ENCODE measurements at regions not wholly inside any gene's neighbourhood (a gene's known extent, or its start where the extent isn't known, plus 50 kb on each side); places are given as distances from the start of the nearest gene placed in this dataset.

- TF ChIP-seq IRF2 (CRISPR knock-in tag; IDR thresholded peaks at IDR 0.05; ENCODE audit: borderline replicate concordance, low read depth) (no peak), CREM (CRISPR knock-in tag; IDR thresholded peaks at IDR 0.05) (no peak), ZNF532 (CRISPR knock-in tag; IDR thresholded peaks at IDR 0.05; ENCODE audit: borderline replicate concordance) (no peak), ZNF263 (CRISPR knock-in tag; IDR thresholded peaks at IDR 0.05; ENCODE audit: low read depth) (no peak)
Measured at GRCh38 chr16:87163637-87164036, 153.6 kb downstream of the C16orf95 start (continued).

GRCh38 chr16:87165151-87165550, 152.0 kb downstream of the C16orf95 start:
- ChIA-PET POLR2A (no interaction called here), CTCF (no interaction called here)
- H3K27me3 Mint-ChIP-seq (ENCODE audit: low read depth): peaks cover 3% of the 10 kb centered on the region; the same call in 1 of the 2 replicates
- DNase-seq (ENCODE audit: low spot score): no peak
- no peak for ATAC-seq
- no peak overlapping the region for H3K27ac Mint-ChIP-seq
- peaks cover 11% of the 10 kb centered on the region for H3K9me3 Mint-ChIP-seq
- TF ChIP-seq SP1 (CRISPR knock-in tag; conservative IDR thresholded peaks at IDR 0.05) (no peak), ZBTB21 (CRISPR knock-in tag; IDR thresholded peaks at IDR 0.05; ENCODE audit: borderline replicate concordance) (no peak), ZNF532 (CRISPR knock-in tag; IDR thresholded peaks at IDR 0.05; ENCODE audit: borderline replicate concordance) (no peak), NR2C2 (CRISPR knock-in tag; IDR thresholded peaks at IDR 0.05) (no peak), MXD4 (CRISPR knock-in tag; IDR thresholded peaks at IDR 0.05; ENCODE audit: borderline replicate concordance) (no peak), HMGA2 (CRISPR knock-in tag; IDR thresholded peaks at IDR 0.05) (no peak), JAZF1 (CRISPR knock-in tag; IDR thresholded peaks at IDR 0.05) (no peak), GRHL2 (CRISPR knock-in tag; IDR thresholded peaks at IDR 0.05; ENCODE audit: insufficient replicate concordance, severe bottlenecking) (no peak), CBFB (CRISPR knock-in tag; IDR thresholded peaks at IDR 0.05; ENCODE audit: low read depth) (no peak), ZNF416 (CRISPR knock-in tag; IDR thresholded peaks at IDR 0.05) (no peak), ATF1 (CRISPR knock-in tag; IDR thresholded peaks at IDR 0.05) (no peak), IRF2 (CRISPR knock-in tag; IDR thresholded peaks at IDR 0.05; ENCODE audit: borderline replicate concordance, low read depth) (no peak), ZNF232 (CRISPR knock-in tag; IDR thresholded peaks at IDR 0.05) (no peak), ZNF423 (CRISPR knock-in tag; IDR thresholded peaks at IDR 0.05) (no peak), NFYB (CRISPR knock-in tag; conservative IDR thresholded peaks at IDR 0.05; ENCODE audit: low read depth) (no peak)
- TF ChIP-seq, protein P1, sequence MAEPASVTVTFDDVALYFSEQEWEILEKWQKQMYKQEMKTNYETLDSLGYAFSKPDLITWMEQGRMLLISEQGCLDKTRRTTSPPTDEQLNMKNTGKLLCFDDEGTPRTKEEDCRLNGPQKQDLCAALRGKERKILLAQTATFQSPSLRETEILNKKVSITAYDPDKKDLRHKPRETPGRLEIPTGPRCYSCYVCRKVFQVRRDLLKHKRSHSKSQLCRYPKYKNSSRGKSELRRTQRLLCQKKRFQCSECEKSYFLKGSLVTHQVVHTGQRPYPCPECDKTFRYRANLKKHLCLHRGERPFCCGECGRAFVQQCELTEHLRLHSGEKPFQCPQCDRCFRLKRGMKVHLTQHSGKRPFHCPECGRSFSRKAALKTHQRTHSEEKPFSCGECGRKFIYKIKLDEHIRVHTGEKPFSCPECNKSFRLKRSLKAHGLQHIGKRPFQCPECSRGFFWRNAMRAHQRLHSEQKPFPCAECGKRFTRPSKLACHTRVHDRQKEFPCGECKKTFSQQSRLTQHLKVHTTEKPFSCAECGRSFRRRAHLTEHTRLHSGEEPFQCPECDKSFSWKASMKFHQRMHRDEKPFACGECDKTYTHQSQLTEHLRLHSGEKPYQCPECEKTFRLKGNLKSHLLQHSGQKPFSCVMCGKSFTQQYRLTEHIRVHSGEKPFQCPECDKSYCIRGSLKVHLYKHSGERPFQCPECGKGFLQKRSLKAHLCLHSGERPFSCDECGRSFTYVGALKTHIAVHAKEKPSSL (CRISPR knock-in tag; conservative IDR thresholded peaks at IDR 0.05): no peak
- TF ChIP-seq, protein P2, sequence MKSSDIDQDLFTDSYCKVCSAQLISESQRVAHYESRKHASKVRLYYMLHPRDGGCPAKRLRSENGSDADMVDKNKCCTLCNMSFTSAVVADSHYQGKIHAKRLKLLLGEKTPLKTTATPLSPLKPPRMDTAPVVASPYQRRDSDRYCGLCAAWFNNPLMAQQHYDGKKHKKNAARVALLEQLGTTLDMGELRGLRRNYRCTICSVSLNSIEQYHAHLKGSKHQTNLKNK (CRISPR knock-in tag; IDR thresholded peaks at IDR 0.05): no peak
- no peak overlapping the region for H3K4me3 Mint-ChIP-seq
- H3K36me3 Mint-ChIP-seq: no peaks in the 10 kb centered on the region
- H3K4me1 Mint-ChIP-seq: 0 out of 2 replicates have a peak, but pooled peaks cover 2% of the 10 kb centered on the region
